HEK293 (cell line): ENCODE measurements at regions not wholly inside any gene's neighbourhood (a gene's known extent, or its start where the extent isn't known, plus 50 kb on each side); places are given as distances from the start of the nearest gene placed in this dataset.

Source experiments
- CTCF ChIA-PET: fragments of 350-600 bp; formaldehyde crosslinking; extraction: SDS; loops from one replicate; lab custom pipeline; 2021; ENCODE audit warnings: antibody characterized with exemption; lab: Yijun Ruan, JAX
- POLR2A ChIA-PET: fragments of 300-600 bp; formaldehyde crosslinking; extraction: SDS; loops from one replicate; lab custom pipeline; 2020; ENCODE audit warnings: antibody characterized with exemption, inconsistent platforms; lab: Yijun Ruan, JAX
- H3K27ac ChIP-seq: fragments of 200-500 bp; sonication (Bioruptor generic); 2 replicates; pipeline ENCODE4 v1.5.1; 2014; ENCODE audit warnings: low read depth, low read length, control low read depth, inconsistent platforms; ENCODE audit errors: extremely low read depth
- H3K36me3 ChIP-seq, 2 experiments: fragments of 200-500 bp in 1 of 2; sonication (Bioruptor generic) in 1 of 2; 1 replicate in 1 of 2; 2 replicates in 1 of 2; pipeline ENCODE4 v1.5.1; 2014 to 2017; ENCODE audit warnings: inconsistent platforms in 2 of 2, low read length in 2 of 2; ENCODE audit not compliant: control insufficient read depth in 2 of 2, insufficient read depth in 1 of 2
- H3K4me1 ChIP-seq: fragments of 200-500 bp; sonication (Bioruptor generic); 2 replicates; pipeline ENCODE4 v1.5.1; 2014; ENCODE audit warnings: mild to moderate bottlenecking, low read length, inconsistent platforms; ENCODE audit not compliant: control insufficient read depth, insufficient read depth
- H3K4me3 ChIP-seq: 2 replicates; pipeline ENCODE4 v1.5.1; 2011; ENCODE audit warnings: low read depth, mild to moderate bottlenecking, control low read depth, low read length, moderate library complexity
- H3K9me3 ChIP-seq: fragments of 200-500 bp; sonication (Bioruptor generic); 2 replicates; pipeline ENCODE4 v1.5.1; 2014; ENCODE audit warnings: low read depth, low read length, inconsistent platforms; ENCODE audit not compliant: control insufficient read depth, insufficient read depth
- HOXC10 ChIP-seq: sonication (generic); formaldehyde crosslinking; IDR thresholded peaks from 2 replicates; pipeline ENCODE4 v1.8.1; 2023; ENCODE audit warnings: mild to moderate bottlenecking, missing genetic modification reagents
- KLF16 ChIP-seq: fragments of 450-650 bp; formaldehyde crosslinking; IDR thresholded peaks from 2 replicates; pipeline ENCODE4 v1.5.1; 2017; ENCODE audit warnings: missing biosample characterization, missing genetic modification characterization
- MYNN ChIP-seq: fragments of 450-650 bp; formaldehyde crosslinking; IDR thresholded peaks from 2 replicates; pipeline ENCODE4 v1.5.1; 2016; ENCODE audit warnings: missing biosample characterization, missing genetic modification characterization, borderline replicate concordance
- MZF1 ChIP-seq: fragments of 450-650 bp; formaldehyde crosslinking; IDR thresholded peaks from 2 replicates; pipeline ENCODE4 v1.5.1; 2017; ENCODE audit warnings: missing biosample characterization, missing genetic modification characterization, borderline replicate concordance
- PBX3 ChIP-seq: sonication (generic); formaldehyde crosslinking; IDR thresholded peaks from 2 replicates; pipeline ENCODE4 v1.8.1; 2022; ENCODE audit warnings: mild to moderate bottlenecking, moderate library complexity, missing genetic modification reagents
- SETDB1 ChIP-seq: IDR thresholded peaks from one replicate; pipeline ENCODE4 v1.6.1; 2017; ENCODE audit warnings: mild to moderate bottlenecking, low read length, moderate library complexity, mixed read lengths; ENCODE audit not compliant: insufficient read length
- SP2 ChIP-seq: fragments of 450-650 bp; formaldehyde crosslinking; IDR thresholded peaks from 2 replicates; pipeline ENCODE4 v1.5.1; 2016; ENCODE audit warnings: missing biosample characterization, missing genetic modification characterization
- TSHZ1 ChIP-seq: fragments of 450-650 bp; formaldehyde crosslinking; IDR thresholded peaks from 2 replicates; pipeline ENCODE4 v1.5.1; 2016; ENCODE audit warnings: missing biosample characterization, missing genetic modification characterization, borderline replicate concordance
- ZFP41 ChIP-seq: fragments of 450-650 bp; formaldehyde crosslinking; IDR thresholded peaks from 2 replicates; pipeline ENCODE4 v1.5.1; 2016; ENCODE audit warnings: missing biosample characterization, missing genetic modification characterization, borderline replicate concordance
- ZNF16 ChIP-seq: fragments of 450-650 bp; formaldehyde crosslinking; IDR thresholded peaks from 2 replicates; pipeline ENCODE4 v1.5.1; 2016; ENCODE audit warnings: low read depth, missing biosample characterization, missing genetic modification characterization
- ZNF26 ChIP-seq: fragments of 450-650 bp; formaldehyde crosslinking; IDR thresholded peaks from 2 replicates; pipeline ENCODE4 v1.5.1; 2016; ENCODE audit warnings: missing biosample characterization, missing genetic modification characterization
- ZNF350 ChIP-seq: fragments of 450-650 bp; formaldehyde crosslinking; IDR thresholded peaks from 2 replicates; pipeline ENCODE4 v1.5.0; 2017; ENCODE audit warnings: missing biosample characterization, mild to moderate bottlenecking, missing genetic modification characterization
- ZNF426 ChIP-seq: fragments of 450-650 bp; formaldehyde crosslinking; IDR thresholded peaks from 2 replicates; pipeline ENCODE4 v1.5.1; 2017; ENCODE audit warnings: missing biosample characterization, missing genetic modification characterization, mild to moderate bottlenecking, inconsistent platforms, moderate library complexity
- ZNF518A ChIP-seq: fragments of 450-650 bp; formaldehyde crosslinking; conservative IDR thresholded peaks from 2 replicates; pipeline ENCODE4 v1.5.1; 2016; ENCODE audit warnings: low read depth, missing biosample characterization, missing genetic modification characterization
- ZNF529 ChIP-seq: fragments of 450-650 bp; formaldehyde crosslinking; IDR thresholded peaks from 2 replicates; pipeline ENCODE4 v1.5.1; 2017; ENCODE audit warnings: missing genetic modification characterization, missing biosample characterization; ENCODE audit not compliant: insufficient replicate concordance
- ZNF560 ChIP-seq: fragments of 450-650 bp; formaldehyde crosslinking; IDR thresholded peaks from 2 replicates; pipeline ENCODE4 v1.5.1; 2017; ENCODE audit warnings: missing biosample characterization, missing genetic modification characterization, borderline replicate concordance
- ZNF629 ChIP-seq: fragments of 450-650 bp; formaldehyde crosslinking; IDR thresholded peaks from 2 replicates; pipeline ENCODE4 v1.5.1; 2017; ENCODE audit warnings: missing biosample characterization, missing genetic modification characterization
- ZNF654 ChIP-seq: fragments of 450-650 bp; formaldehyde crosslinking; IDR thresholded peaks from 2 replicates; pipeline ENCODE4 v1.5.1; 2016; ENCODE audit warnings: low read depth, missing biosample characterization, missing genetic modification characterization
- ZNF677 ChIP-seq: fragments of 450-650 bp; IDR thresholded peaks from 2 replicates; pipeline ENCODE4 v1.5.0; 2018; ENCODE audit warnings: missing biosample characterization, mild to moderate bottlenecking, missing genetic modification characterization, moderate library complexity
- ZNF76 ChIP-seq: fragments of 450-650 bp; formaldehyde crosslinking; IDR thresholded peaks from 2 replicates; pipeline ENCODE4; 2016; ENCODE audit warnings: low read depth, missing biosample characterization, missing genetic modification characterization, borderline replicate concordance
- ZNF792 ChIP-seq: fragments of 450-650 bp; formaldehyde crosslinking; IDR thresholded peaks from 2 replicates; pipeline ENCODE4 v1.5.1; 2016; ENCODE audit warnings: missing biosample characterization, missing genetic modification characterization

- TF ChIP-seq ZNF26 (tag by site-specific recombination) (no peak), HOXC10 (CRISPR knock-in tag) (no peak), ZNF518A (no peak), ZNF792 (tag by site-specific recombination) (no peak), KLF16 (tag by site-specific recombination) (no peak), ZNF654 (tag by site-specific recombination) (no peak), ZNF350 (no peak), ZNF560 (tag by site-specific recombination) (no peak)
Observed at GRCh38 chr17:5971969-5972368, 98.2 kb upstream of the WSCD1 start (continued).

GRCh38 chr17:5973410-5973809, 96.8 kb upstream of the WSCD1 start:
- H3K27ac ChIP-seq, result no peak overlapping the region
- H3K4me1 ChIP-seq, result no peaks in the 10 kb centered on the region
- CTCF ChIA-PET, result interaction anchor here (0.7 to 0.8 kb wide), 2 partner anchors 382 to 386 kb away, joined by 3 read pairs; no protein-coding TSS in a partner anchor
- H3K36me3 ChIP-seq, result no peaks in the 10 kb centered on the region
- no peaks in the 10 kb centered on the region for H3K9me3 ChIP-seq
- POLR2A ChIA-PET, result no interaction called here
- TF ChIP-seq SETDB1, result peak; percentile 48
- TF ChIP-seq MZF1 (tag by site-specific recombination), result no peak
- no peak overlapping the region for H3K4me3 ChIP-seq

- POLR2A ChIA-PET, result no interaction called here
- no peaks in the 10 kb centered on the region for H3K9me3 ChIP-seq
- CTCF ChIA-PET, result no interaction called here
- no peaks in the 10 kb centered on the region for H3K36me3 ChIP-seq
- no peak overlapping the region for H3K4me3 ChIP-seq
- H3K4me1 ChIP-seq, result no peaks in the 10 kb centered on the region
- H3K27ac ChIP-seq, result no peak overlapping the region
- TF ChIP-seq ZNF76, result no peak
- TF ChIP-seq SP2, result no peak
- no peak for TF ChIP-seq ZNF529 (tag by site-specific recombination)
- no peak for TF ChIP-seq ZNF26 (tag by site-specific recombination)
- no peak for TF ChIP-seq ZNF426
- no peak for TF ChIP-seq ZNF16 (tag by site-specific recombination)
- no peak for TF ChIP-seq ZNF677 (tag by site-specific recombination)
- TF ChIP-seq PBX3, result no peak
- TF ChIP-seq TSHZ1, result no peak
- TF ChIP-seq ZFP41 (tag by site-specific recombination), result no peak
- no peak for TF ChIP-seq ZNF629 (tag by site-specific recombination)
- TF ChIP-seq MYNN (tag by site-specific recombination), result no peak
Observed at GRCh38 chr17:5975661-5976060, 94.5 kb upstream of the WSCD1 start.
